SK-N-MC (cell line): ENCODE measurements at regions not wholly inside any gene's neighbourhood (a gene's known extent, or its start where the extent isn't known, plus 50 kb on each side); places are given as distances from the start of the nearest gene placed in this dataset.

Source experiments
- EZH2 ChIP-seq: fragments of 200-600 bp; sonication (generic); IDR thresholded peaks from one replicate; pipeline ENCODE4 v1.6.1; 2017; ENCODE audit warnings: antibody characterized with exemption
- FOXP2 ChIP-seq: optimal IDR thresholded peaks from 2 replicates; pipeline ENCODE3; 2011; ENCODE audit warnings: mild to moderate bottlenecking, moderate library complexity; ENCODE audit not compliant: insufficient read depth; ENCODE audit errors: extremely low read length, control extremely low read depth
- POLR2AphosphoS5 ChIP-seq: IDR thresholded peaks from 2 replicates; pipeline ENCODE4 v1.6.1; 2012; ENCODE audit warnings: mild to moderate bottlenecking, low read depth, low read length, borderline replicate concordance

DNA sequence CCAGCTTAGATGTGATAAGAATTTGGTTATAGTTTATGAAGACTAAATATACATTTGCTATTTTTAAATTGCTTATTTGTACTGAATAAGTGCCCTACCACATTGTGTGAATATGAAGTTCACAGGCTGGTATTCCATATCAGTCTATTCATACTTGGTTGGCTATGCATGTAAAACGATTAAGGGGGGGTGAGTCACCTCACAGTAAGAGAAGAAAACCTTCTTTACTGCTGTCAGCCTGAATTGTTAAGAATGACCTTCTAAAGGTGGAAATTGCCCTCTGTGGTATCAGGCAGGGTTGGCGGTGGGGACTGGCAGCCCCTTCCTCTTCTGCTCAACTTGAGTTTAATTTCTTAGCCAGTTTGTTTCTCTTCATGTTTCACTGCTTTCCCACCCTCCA is 127.0 kb upstream of the RPS23 start:
- TF ChIP-seq FOXP2: no peak
- no peak for TF ChIP-seq EZH2
- TF ChIP-seq POLR2AphosphoS5: no peak
